ENCODE measurements at regions not wholly inside any gene's neighbourhood (a gene's known extent, or its start where the extent isn't known, plus 50 kb on each side); places are given as distances from the start of the nearest gene placed in this dataset.

GRCh38 chr12:92546259-92546634 is 156.5 kb upstream of the PLEKHG7 start:
- H3K36me3 Mint-ChIP-seq (ENCODE audit: insufficient read depth), result no peaks in the 10 kb centered on the region
- DNase-seq (ENCODE audit: low spot score in 2 of 2) (no peak), ATAC-seq (replicated peaks; ENCODE audit: extremely low read depth, poor library complexity, severe bottlenecking) (no peak)
- no peak overlapping the region for H3K4me3 Mint-ChIP-seq
- no peak overlapping the region for H3K27ac Mint-ChIP-seq (ENCODE audit: low read depth)
- no peaks in the 10 kb centered on the region for H3K27me3 Mint-ChIP-seq
- H3K9me3 Mint-ChIP-seq, result peaks cover 5% of the 10 kb centered on the region
- peaks cover 19% of the 10 kb centered on the region for H3K4me1 Mint-ChIP-seq

- H3K27me3 Mint-ChIP-seq, result no peaks in the 10 kb centered on the region
- no peaks in the 10 kb centered on the region for H3K36me3 Mint-ChIP-seq (ENCODE audit: insufficient read depth)
- ATAC-seq (replicated peaks; ENCODE audit: extremely low read depth, poor library complexity, severe bottlenecking) (no peak), DNase-seq (ENCODE audit: low spot score in 2 of 2) (no peak)
- peaks cover 5% of the 10 kb centered on the region for H3K9me3 Mint-ChIP-seq
- peaks cover 37% of the 10 kb centered on the region for H3K4me1 Mint-ChIP-seq
- H3K27ac Mint-ChIP-seq (ENCODE audit: low read depth), result no peak overlapping the region
- no peak overlapping the region for H3K4me3 Mint-ChIP-seq
These were observed 158.5 kb upstream of the PLEKHG7 start for GRCh38 chr12:92544322-92544721.

GRCh38 chr12:92543840-92544239 is 158.9 kb upstream of the PLEKHG7 start:
- no peaks in the 10 kb centered on the region for H3K36me3 Mint-ChIP-seq (ENCODE audit: insufficient read depth)
- H3K9me3 Mint-ChIP-seq, result peaks cover 2% of the 10 kb centered on the region
- no peak overlapping the region for H3K27ac Mint-ChIP-seq (ENCODE audit: low read depth)
- no peak for ATAC-seq (replicated peaks; ENCODE audit: extremely low read depth, poor library complexity, severe bottlenecking)
- H3K27me3 Mint-ChIP-seq, result no peaks in the 10 kb centered on the region
- no peak for DNase-seq (ENCODE audit: low spot score in 2 of 2)
- H3K4me3 Mint-ChIP-seq, result no peak overlapping the region
- H3K4me1 Mint-ChIP-seq, result peaks cover 42% of the 10 kb centered on the region

- Mint-ChIP-seq H3K27ac (ENCODE audit: low read depth) (no peak overlapping the region), H3K27me3 (no peaks in the 10 kb centered on the region), H3K4me1 (peaks cover 45% of the 10 kb centered on the region)
These were observed 159.4 kb upstream of the PLEKHG7 start for GRCh38 chr12:92543359-92543758.

GRCh38 chr12:92541731-92542130 is 161.1 kb upstream of the PLEKHG7 start:
- Mint-ChIP-seq H3K9me3 (no peaks in the 10 kb centered on the region), H3K27me3 (no peaks in the 10 kb centered on the region), H3K36me3 (ENCODE audit: insufficient read depth) (peaks cover 2% of the 10 kb centered on the region), H3K4me3 (no peak overlapping the region), H3K4me1 (peaks cover 56% of the 10 kb centered on the region), H3K27ac (ENCODE audit: low read depth) (peak overlapping the region; percentile 79)
- DNase-seq (ENCODE audit: low spot score in 2 of 2), result no peak
- no peak for ATAC-seq (replicated peaks; ENCODE audit: extremely low read depth, poor library complexity, severe bottlenecking)

More at GRCh38 chr12:92543359-92543758, 159.4 kb upstream of the PLEKHG7 start:
- DNase-seq (ENCODE audit: low spot score in 2 of 2) (no peak), ATAC-seq (replicated peaks; ENCODE audit: extremely low read depth, poor library complexity, severe bottlenecking) (no peak)
- Mint-ChIP-seq H3K4me3 (no peak overlapping the region), H3K9me3 (no peaks in the 10 kb centered on the region), H3K36me3 (ENCODE audit: insufficient read depth) (peaks cover under 1% of the 10 kb centered on the region)

GRCh38 chr12:92540782-92541423 is 161.9 kb upstream of the PLEKHG7 start:
- ATAC-seq (replicated peaks; ENCODE audit: extremely low read depth, poor library complexity, severe bottlenecking) (no peak), DNase-seq (ENCODE audit: low spot score in 2 of 2) (no peak)
- Mint-ChIP-seq H3K27ac (ENCODE audit: low read depth) (peak overlapping the region; percentile 79), H3K27me3 (no peaks in the 10 kb centered on the region), H3K4me1 (peaks cover 56% of the 10 kb centered on the region), H3K36me3 (ENCODE audit: insufficient read depth) (peaks cover 2% of the 10 kb centered on the region), H3K9me3 (no peaks in the 10 kb centered on the region), H3K4me3 (peak overlapping the region; percentile 46)

- ATAC-seq (replicated peaks; ENCODE audit: extremely low read depth, poor library complexity, severe bottlenecking) (peak; percentile 57), DNase-seq (ENCODE audit: low spot score in 2 of 2) (no peak)
- Mint-ChIP-seq H3K9me3 (no peaks in the 10 kb centered on the region), H3K4me3 (peak overlapping the region; percentile 46), H3K27me3 (no peaks in the 10 kb centered on the region), H3K4me1 (peaks cover 56% of the 10 kb centered on the region), H3K27ac (ENCODE audit: low read depth) (peak overlapping the region; percentile 79), H3K36me3 (ENCODE audit: insufficient read depth) (peaks cover 2% of the 10 kb centered on the region)
These were observed 162.6 kb upstream of the PLEKHG7 start for GRCh38 chr12:92539976-92540781.

GRCh38 chr12:92539110-92539749 is 163.6 kb upstream of the PLEKHG7 start:
- Mint-ChIP-seq H3K27me3 (no peaks in the 10 kb centered on the region), H3K4me1 (peaks cover 51% of the 10 kb centered on the region), H3K27ac (ENCODE audit: low read depth) (peak overlapping the region; percentile 79), H3K4me3 (peak overlapping the region; percentile 46), H3K36me3 (ENCODE audit: insufficient read depth) (peaks cover 2% of the 10 kb centered on the region), H3K9me3 (no peaks in the 10 kb centered on the region)
- no peak for ATAC-seq (replicated peaks; ENCODE audit: extremely low read depth, poor library complexity, severe bottlenecking)
- no peak for DNase-seq (ENCODE audit: low spot score in 2 of 2)

- Mint-ChIP-seq H3K36me3 (ENCODE audit: insufficient read depth) (peaks cover 3% of the 10 kb centered on the region), H3K4me3 (no peak overlapping the region), H3K27ac (ENCODE audit: low read depth) (no peak overlapping the region), H3K4me1 (peaks cover 48% of the 10 kb centered on the region), H3K27me3 (no peaks in the 10 kb centered on the region), H3K9me3 (no peaks in the 10 kb centered on the region)
- DNase-seq (ENCODE audit: low spot score in 2 of 2), result no peak
- no peak for ATAC-seq (replicated peaks; ENCODE audit: extremely low read depth, poor library complexity, severe bottlenecking)
These were observed 165.4 kb upstream of the PLEKHG7 start for GRCh38 chr12:92537290-92537960.

GRCh38 chr12:92535961-92536360 is 166.8 kb upstream of the PLEKHG7 start:
- H3K27ac Mint-ChIP-seq (ENCODE audit: low read depth), result no peak overlapping the region
- peaks cover 35% of the 10 kb centered on the region for H3K4me1 Mint-ChIP-seq
- peaks cover 3% of the 10 kb centered on the region for H3K36me3 Mint-ChIP-seq (ENCODE audit: insufficient read depth)
- no peak for DNase-seq (ENCODE audit: low spot score in 2 of 2)
- no peak overlapping the region for H3K4me3 Mint-ChIP-seq
- H3K27me3 Mint-ChIP-seq, result no peaks in the 10 kb centered on the region
- no peak for ATAC-seq (replicated peaks; ENCODE audit: extremely low read depth, poor library complexity, severe bottlenecking)
- no peaks in the 10 kb centered on the region for H3K9me3 Mint-ChIP-seq

GRCh38 chr12:92533280-92533890 is 169.4 kb upstream of the PLEKHG7 start:
- Mint-ChIP-seq H3K9me3 (no peaks in the 10 kb centered on the region), H3K4me1 (peaks cover 10% of the 10 kb centered on the region), H3K4me3 (no peak overlapping the region), H3K36me3 (ENCODE audit: insufficient read depth) (peaks cover 3% of the 10 kb centered on the region), H3K27ac (ENCODE audit: low read depth) (no peak overlapping the region), H3K27me3 (no peaks in the 10 kb centered on the region)
- no peak for ATAC-seq (replicated peaks; ENCODE audit: extremely low read depth, poor library complexity, severe bottlenecking)
- no peak for DNase-seq (ENCODE audit: low spot score in 2 of 2)

GRCh38 chr12:92530706-92531105 is 172.1 kb upstream of the PLEKHG7 start:
- Mint-ChIP-seq H3K27ac (ENCODE audit: low read depth) (no peak overlapping the region), H3K4me1 (no peaks in the 10 kb centered on the region), H3K4me3 (no peak overlapping the region), H3K27me3 (no peaks in the 10 kb centered on the region), H3K36me3 (ENCODE audit: insufficient read depth) (peaks cover 2% of the 10 kb centered on the region), H3K9me3 (no peaks in the 10 kb centered on the region)
- ATAC-seq (replicated peaks; ENCODE audit: extremely low read depth, poor library complexity, severe bottlenecking) (no peak), DNase-seq (ENCODE audit: low spot score in 2 of 2) (no peak)

Measured in central memory CD8-positive, alpha-beta T cell (primary cell).